B cell (primary cell): ENCODE measurements at regions not wholly inside any gene's neighbourhood (a gene's known extent, or its start where the extent isn't known, plus 50 kb on each side); places are given as distances from the start of the nearest gene placed in this dataset.
"Not testable (repeated sequence)": the region's sequence is repeated elsewhere in the genome, so short reads cannot be mapped to it uniquely, and the experiment has no call there.

ENCODE experiments used
- ATAC-seq: fragments of 200-7000 bp; cut with Tn5 transposase; one replicate; pipeline ENCODE4 v1.10.0; 2021; ENCODE audit warnings: low read depth, mild to moderate bottlenecking, moderate number of reproducible peaks, moderate library complexity
- CTCF ChIA-PET: fragments of 350-600 bp; sonication (Branson Sonifier 250); formaldehyde crosslinking; loops from one replicate; lab custom pipeline; 2021; ENCODE audit warnings: antibody characterized with exemption, inconsistent platforms; lab: Charles Lee
- POLR2A ChIA-PET: fragments of 350-600 bp; sonication (Branson Sonifier 250); formaldehyde crosslinking; loops from one replicate; lab custom pipeline; 2021; ENCODE audit warnings: antibody characterized with exemption; lab: Charles Lee
- DNase-seq: peaks from one replicate; pipeline ENCODE4 v3.0.0; 2013
- H2AFZ ChIP-seq: 2 replicates; pipeline ENCODE4 v1.6.1; 2012; ENCODE audit warnings: mild to moderate bottlenecking, low read depth, low read length; ENCODE audit not compliant: insufficient read depth, poor library complexity, severe bottlenecking
- H3K27ac ChIP-seq, 2 donors: 1 replicate in 1 of 2; 2 replicates in 1 of 2; pipeline ENCODE4 v1.5.1; 2012 to 2013; ENCODE audit warnings: low read length in 2 of 2, mild to moderate bottlenecking in 2 of 2, moderate library complexity in 1 of 2
- H3K27me3 ChIP-seq, 4 experiments: fragments of 200-600 bp in 1 of 4; sonication (generic) in 1 of 4; replicated peaks in 1 of 4; 1 replicate in 2 of 4; 2 replicates in 2 of 4; pipeline versions ENCODE4 v1.6.1 to v1.7.0; 2013 to 2016; ENCODE audit warnings: low read length in 3 of 4, mild to moderate bottlenecking in 2 of 4, mixed read lengths in 1 of 4, moderate library complexity in 1 of 4; ENCODE audit not compliant: insufficient read depth in 4 of 4, control insufficient read depth in 3 of 4; ENCODE audit errors: control extremely low read depth in 1 of 4
- H3K36me3 ChIP-seq, 2 experiments: replicated peaks in 1 of 2; 1 replicate in 1 of 2; 2 replicates in 1 of 2; pipeline versions ENCODE4 v1.6.1 to v1.7.1; 2013; ENCODE audit warnings: low read length in 1 of 2; ENCODE audit not compliant: insufficient read depth in 2 of 2, control insufficient read depth in 1 of 2; ENCODE audit errors: control extremely low read depth in 1 of 2, extremely low read depth in 1 of 2
- H3K4me1 ChIP-seq, 2 donors: fragments of 200-600 bp in 1 of 2; sonication (generic) in 1 of 2; 1 replicate in 1 of 2; 2 replicates in 1 of 2; pipeline versions ENCODE4 v1.5.1 to v1.6.1; 2013 to 2017; ENCODE audit warnings: low read length in 2 of 2; ENCODE audit not compliant: control insufficient read depth in 2 of 2, insufficient read depth in 2 of 2
- H3K4me2 ChIP-seq: replicated peaks from 2 replicates; pipeline ENCODE3; 2012; ENCODE audit warnings: mild to moderate bottlenecking, low read depth, low read length; ENCODE audit not compliant: poor library complexity, severe bottlenecking
- H3K4me3 ChIP-seq, 5 experiments: fragments of 200-600 bp in 1 of 5; sonication (generic) in 1 of 5; 1 replicate in 3 of 5; 2 replicates in 2 of 5; pipeline versions ENCODE4 v1.5.1 to v1.7.0; 2011 to 2016; ENCODE audit warnings: low read length in 4 of 5, mild to moderate bottlenecking in 4 of 5, low read depth in 2 of 5, control low read depth in 1 of 5, moderate library complexity in 1 of 5; ENCODE audit not compliant: insufficient read depth in 1 of 5; ENCODE audit errors: control extremely low read depth in 1 of 5, extremely low read depth in 1 of 5
- H3K79me2 ChIP-seq: fragments of 200-600 bp; sonication (generic); one replicate; pipeline ENCODE4 v1.6.0; 2016; ENCODE audit warnings: low read length; ENCODE audit not compliant: control insufficient read depth, insufficient read depth
- H3K9ac ChIP-seq: fragments of 200-600 bp; sonication (generic); 2 replicates; pipeline ENCODE4 v1.6.1; 2017; ENCODE audit warnings: mild to moderate bottlenecking, low read length, moderate library complexity
- H3K9me3 ChIP-seq, 3 donors: one replicate each; pipeline versions ENCODE4 v1.6.1 to v1.7.1; 2013; ENCODE audit warnings: low read length in 2 of 3; ENCODE audit not compliant: control insufficient read depth in 2 of 3, insufficient read depth in 1 of 3; ENCODE audit errors: control extremely low read depth in 1 of 3
- H4K20me1 ChIP-seq: 2 replicates; pipeline ENCODE4 v1.6.0; 2012; ENCODE audit warnings: mild to moderate bottlenecking, low read length; ENCODE audit not compliant: insufficient read depth, control insufficient read depth, poor library complexity, severe bottlenecking
- H3K27ac Mint-ChIP-seq: one replicate; pipeline ENCODE4 v1.8.0; 2021; ENCODE audit warnings: mixed read lengths
- H3K27me3 Mint-ChIP-seq: one replicate; pipeline ENCODE4 v1.8.0; 2021; ENCODE audit warnings: mixed read lengths
- H3K4me1 Mint-ChIP-seq: one replicate; pipeline ENCODE4 v1.8.0; 2021; ENCODE audit warnings: mixed read lengths
- H3K4me3 Mint-ChIP-seq: one replicate; pipeline ENCODE4 v1.8.0; 2021; ENCODE audit warnings: mixed read lengths
- H3K9me3 Mint-ChIP-seq: one replicate; pipeline ENCODE4 v1.8.0; 2022; ENCODE audit warnings: mixed read lengths; ENCODE audit not compliant: insufficient read depth
- CTCF ChIP-seq: fragments of 200-600 bp; IDR thresholded peaks from one replicate; pipeline ENCODE4 v1.8.0; 2022; ENCODE audit warnings: antibody characterized with exemption, mild to moderate bottlenecking
- EZH2 ChIP-seq: IDR thresholded peaks from 2 replicates; pipeline ENCODE4 v1.6.1; 2012; ENCODE audit warnings: borderline replicate concordance, low read depth, mild to moderate bottlenecking, moderate library complexity, low read length; ENCODE audit not compliant: insufficient read depth, poor library complexity, severe bottlenecking
- WGBS: methylation state at CpG from one replicate; pipeline ENCODE4 v1.1.5; 2013; ENCODE audit warnings: missing lambda C conversion rate; ENCODE audit not compliant: insufficient coverage; 5-methylcytosine and 5-hydroxymethylcytosine counted together
- intact Hi-C: fragments of 100-400 bp; cut with micrococcal nuclease; formaldehyde crosslinking; loops from one replicate; pipeline ENCODE4 v1.10.0; 2022

GRCh38 chr18:78436110-78436509 is 543.5 kb upstream of the SALL3 start:
- ChIA-PET POLR2A (no interaction called here), CTCF (no interaction called here)
- H4K20me1 ChIP-seq, result no peaks in the 10 kb centered on the region
- TF ChIP-seq EZH2 (no peak), CTCF (no peak)
- Mint-ChIP-seq H3K9me3 (no peaks in the 10 kb centered on the region), H3K27ac (no peak overlapping the region), H3K4me1 (no peaks in the 10 kb centered on the region), H3K27me3 (no peaks in the 10 kb centered on the region), H3K4me3 (no peak overlapping the region)
- no peak overlapping the region for H3K4me3 ChIP-seq
- no peaks in the 10 kb centered on the region for H3K36me3 ChIP-seq
- ATAC-seq (no peak), DNase-seq (no peak)
- no peak overlapping the region for H2AFZ ChIP-seq
- WGBS, result 84% methylated on average over 5 of the region's 8 CpGs
- intact Hi-C loops, result no loop called here
- H3K9ac ChIP-seq, result no peak overlapping the region
- H3K9me3 ChIP-seq, result peaks cover 0 to 21% (median 0%) of the 10 kb centered on the region in 3 donors
- no peaks in the 10 kb centered on the region for H3K79me2 ChIP-seq
- H3K27me3 ChIP-seq, result no peaks in the 10 kb centered on the region
- no peaks in the 10 kb centered on the region for H3K4me1 ChIP-seq
- no peak overlapping the region for H3K4me2 ChIP-seq
- H3K27ac ChIP-seq, result no peak overlapping the region

GRCh38 chr18:78438235-78438634 is 541.4 kb upstream of the SALL3 start:
- POLR2A ChIA-PET, H3K4me1 Mint-ChIP-seq, H3K27ac Mint-ChIP-seq, H3K36me3 ChIP-seq, H3K9me3 Mint-ChIP-seq, H3K4me3 Mint-ChIP-seq, H3K27me3 ChIP-seq, H3K9me3 ChIP-seq, H3K27ac ChIP-seq, DNase-seq, intact Hi-C loops, H3K27me3 Mint-ChIP-seq, H2AFZ ChIP-seq, H3K4me2 ChIP-seq, H3K4me1 ChIP-seq, H3K4me3 ChIP-seq, H3K79me2 ChIP-seq, H4K20me1 ChIP-seq, ATAC-seq, H3K9ac ChIP-seq, CTCF ChIA-PET: not testable (repeated sequence)
- WGBS, result 93% methylated on average over 11 of the region's 13 CpGs
